HG03097 (cell line): ENCODE measurements at regions not wholly inside any gene's neighbourhood (a gene's known extent, or its start where the extent isn't known, plus 50 kb on each side); places are given as distances from the start of the nearest gene placed in this dataset.
"Not testable (repeated sequence)": the region's sequence is repeated elsewhere in the genome, so short reads cannot be mapped to it uniquely, and the experiment has no call there.

ENCODE experiments used
- ATAC-seq: cut with Tn5 transposase; IDR thresholded peaks from one replicate; pipeline ENCODE4 v1.9.1; 2021; ENCODE audit not compliant: unreplicated experiment, low FRiP score

DNA sequence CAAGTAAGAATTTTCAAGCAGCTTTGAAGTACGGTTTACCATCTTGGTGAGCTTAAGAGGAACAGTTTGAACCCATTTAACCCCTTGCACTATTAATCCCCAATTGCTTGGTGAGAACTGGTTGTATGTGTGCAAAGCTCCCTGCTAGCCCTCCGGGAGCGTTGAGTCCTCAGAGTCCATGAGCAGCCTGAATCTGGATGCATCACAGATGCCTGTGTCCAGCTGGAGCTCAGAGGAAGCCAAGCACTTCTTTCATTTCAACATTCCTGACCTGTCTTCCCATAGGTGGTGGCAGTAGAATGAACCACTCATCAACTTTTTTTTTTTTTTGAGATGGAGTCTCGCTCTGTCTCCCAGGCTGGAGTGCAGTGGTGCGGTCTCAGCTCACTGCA, 199.9 kb upstream of the IRF2BP2 start:
- ATAC-seq: not testable (repeated sequence)

DNA sequence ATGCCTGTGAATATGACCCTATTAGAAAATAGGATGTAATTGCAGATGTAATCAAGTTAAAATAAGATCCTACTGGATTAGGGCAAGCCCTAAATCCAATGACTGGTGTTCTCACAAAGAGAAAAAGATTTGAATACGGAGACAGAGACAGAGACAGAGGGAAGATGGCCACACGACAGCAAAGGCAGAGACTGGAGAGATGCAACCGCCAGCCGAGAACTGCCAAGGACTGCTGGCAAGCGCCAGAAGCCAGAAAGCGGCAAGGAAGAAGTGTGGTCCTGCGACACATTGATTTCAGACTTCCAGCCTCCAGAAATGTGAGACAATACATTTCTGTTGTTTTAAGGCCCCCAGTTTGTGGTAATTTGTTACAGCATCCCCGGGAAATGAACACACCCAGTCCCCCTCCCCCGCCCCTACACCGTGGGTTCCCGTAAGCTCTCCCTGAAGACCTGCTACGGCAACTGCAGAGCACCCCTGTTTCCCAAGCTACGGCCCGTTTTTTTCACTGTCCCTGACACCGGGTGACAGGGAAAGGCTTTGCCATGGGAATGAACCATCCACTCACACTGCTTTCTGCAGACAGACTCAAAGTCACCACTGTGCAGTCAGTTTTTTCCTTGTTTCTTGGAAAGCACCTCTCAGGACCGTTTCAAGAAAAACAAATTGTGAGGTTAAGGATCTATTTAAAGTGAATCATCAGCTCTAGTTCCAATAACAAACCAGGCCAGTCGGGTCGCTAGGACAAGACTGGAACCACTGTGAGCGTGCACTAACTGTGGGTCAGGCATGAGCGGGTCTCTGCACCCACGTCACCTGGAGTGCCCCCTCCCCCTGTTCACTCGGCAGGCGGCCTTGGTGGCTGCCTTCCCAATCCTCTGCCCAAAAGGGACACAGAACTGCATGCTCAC, 199.2 kb upstream of the IRF2BP2 start:
- ATAC-seq: not testable (repeated sequence)

DNA sequence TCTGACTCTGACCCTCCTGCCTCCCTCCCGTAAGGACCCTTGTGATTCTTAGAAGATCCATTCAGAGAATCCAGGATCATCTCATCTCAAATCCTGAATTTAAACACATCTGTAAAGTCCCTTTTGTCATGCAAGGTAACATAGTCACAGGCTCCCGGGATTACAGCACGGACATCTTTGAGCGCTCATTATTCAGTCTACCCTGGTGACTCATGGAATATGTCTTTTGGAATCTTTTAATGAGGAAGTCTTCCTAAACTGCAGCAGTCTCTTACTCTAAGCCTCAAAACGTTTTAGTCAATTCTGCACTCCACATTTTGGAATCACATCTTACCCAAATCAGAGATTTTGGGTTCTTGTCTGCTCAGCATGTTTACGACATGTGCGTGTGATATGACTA, 198.5 kb upstream of the IRF2BP2 start:
- not testable (repeated sequence) for ATAC-seq

DNA sequence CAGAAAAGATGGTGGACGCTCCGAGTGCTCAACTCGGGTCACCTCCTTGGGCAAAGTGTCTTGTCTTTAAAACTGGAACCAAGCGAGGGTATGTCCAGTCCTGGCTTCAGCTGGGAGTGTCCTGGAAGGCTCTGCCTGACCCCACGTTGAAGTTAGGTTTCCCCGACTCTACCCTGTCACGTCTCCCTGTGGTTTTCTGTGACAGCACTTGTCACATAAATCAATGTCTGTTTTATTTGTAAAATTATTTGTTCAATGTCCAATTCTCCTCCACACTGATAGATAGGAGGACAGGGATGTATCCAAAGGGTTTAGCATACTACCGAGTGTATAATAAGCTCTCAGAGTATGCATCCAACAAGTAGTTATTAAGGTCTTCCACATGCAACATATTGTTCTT, 197.7 kb upstream of the IRF2BP2 start:
- not testable (repeated sequence) for ATAC-seq

DNA sequence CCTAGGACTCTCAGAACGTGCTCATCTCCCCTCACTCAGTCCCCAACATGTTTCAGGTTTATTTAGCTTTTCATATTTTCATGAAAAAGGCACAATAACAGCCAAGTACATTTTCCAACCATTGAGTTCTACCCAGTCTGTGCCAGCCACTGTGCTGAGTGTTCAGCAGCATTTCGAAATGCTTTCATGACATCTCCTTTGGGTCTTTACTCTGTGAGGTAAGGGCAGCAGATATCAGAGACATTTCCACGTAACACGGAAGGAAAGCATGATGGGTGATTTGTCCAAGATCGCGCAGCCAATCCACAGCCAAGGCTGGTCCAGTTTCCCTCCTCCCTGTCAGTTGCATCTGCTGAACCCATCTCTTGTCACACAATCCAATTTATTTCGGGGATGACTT, 192.6 kb upstream of the IRF2BP2 start:
- not testable (repeated sequence) for ATAC-seq

DNA sequence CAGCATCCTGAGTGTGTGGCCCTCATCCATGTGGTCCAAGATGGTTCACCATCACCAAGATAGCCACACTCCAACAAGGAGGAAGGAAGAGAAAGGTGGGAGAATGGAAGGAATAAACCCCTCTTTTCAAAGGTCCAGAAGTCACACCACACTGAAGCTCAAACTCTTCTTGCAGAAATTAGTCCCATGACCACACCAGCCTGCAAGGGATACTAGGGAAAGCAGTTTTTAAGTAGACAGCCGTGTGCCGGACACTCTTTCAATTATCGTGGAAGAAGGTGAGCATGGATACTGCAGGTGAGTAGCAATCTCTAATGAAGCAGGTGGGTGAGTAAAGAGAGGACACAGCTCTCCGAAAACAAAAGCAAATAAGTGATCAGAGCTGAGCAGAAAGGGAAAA, 191.7 kb upstream of the IRF2BP2 start:
- ATAC-seq: not testable (repeated sequence)

DNA sequence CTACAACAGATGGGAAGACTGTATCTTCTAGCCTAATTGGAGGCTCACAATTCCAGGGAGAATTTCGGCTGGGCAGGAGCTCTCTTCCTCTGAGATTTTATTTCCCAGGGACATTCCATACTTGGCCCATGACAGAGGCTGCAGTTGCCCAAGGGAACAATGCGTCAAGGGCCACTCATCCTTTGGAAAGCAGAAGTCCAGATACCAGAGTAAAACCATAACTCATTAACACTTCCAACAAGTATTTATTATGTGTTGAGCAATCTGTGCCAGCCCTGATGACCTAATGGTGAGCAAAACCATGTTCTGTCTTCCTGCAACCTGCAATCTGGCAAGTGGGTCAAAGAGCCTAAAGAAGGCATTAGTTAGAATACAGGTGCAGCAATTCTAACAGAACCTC, 191.2 kb upstream of the IRF2BP2 start:
- ATAC-seq: not testable (repeated sequence)

DNA sequence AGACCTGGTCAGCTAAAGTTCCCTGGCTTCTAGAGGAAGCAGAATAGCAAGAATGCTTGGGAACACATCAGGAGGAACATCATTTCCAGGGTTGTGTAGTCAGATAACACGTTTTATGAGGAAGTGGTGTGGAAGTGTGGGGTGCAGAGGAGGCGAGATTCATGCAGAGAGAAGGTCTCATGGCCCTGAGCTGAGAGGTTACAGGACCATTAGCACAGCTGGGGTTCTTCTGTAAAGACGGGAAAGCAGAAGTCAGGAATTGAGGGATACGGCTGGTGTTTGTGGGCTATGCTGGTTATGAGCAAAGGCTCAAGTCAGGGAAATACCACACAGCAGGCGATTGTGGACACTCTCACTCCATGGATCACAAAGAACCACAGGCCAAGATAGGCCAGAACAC, 190.6 kb upstream of the IRF2BP2 start:
- not testable (repeated sequence) for ATAC-seq

- not testable (repeated sequence) for ATAC-seq
Measured at GRCh38 chr1:234799021-234799689, 189.2 kb upstream of the IRF2BP2 start.

- not testable (repeated sequence) for ATAC-seq
Measured at GRCh38 chr1:234797216-234797615, 187.2 kb upstream of the IRF2BP2 start.

GRCh38 chr1:234796438-234796792, 186.4 kb upstream of the IRF2BP2 start:
- ATAC-seq: not testable (repeated sequence)

- not testable (repeated sequence) for ATAC-seq
Measured at GRCh38 chr1:234795711-234796437, 185.9 kb upstream of the IRF2BP2 start.

DNA sequence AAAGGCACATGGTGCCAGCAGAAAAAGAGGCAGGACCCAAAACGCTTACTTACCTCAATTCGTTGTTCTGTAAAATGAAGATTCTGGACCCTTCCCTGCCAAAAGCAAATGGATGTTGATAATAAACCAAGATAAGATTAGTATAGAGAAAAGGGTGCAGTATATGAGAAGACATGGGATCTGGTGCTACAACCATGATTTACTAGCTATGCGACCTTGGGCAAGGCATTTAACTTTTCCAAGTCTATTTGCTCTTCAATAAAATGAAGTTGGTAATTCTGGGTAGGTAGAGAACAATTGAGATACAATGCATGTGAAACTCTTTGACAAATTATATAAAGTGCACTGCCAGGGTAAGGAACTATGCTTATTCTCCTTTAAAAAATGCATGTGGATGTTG, 185.0 kb upstream of the IRF2BP2 start:
- ATAC-seq: not testable (repeated sequence)

DNA sequence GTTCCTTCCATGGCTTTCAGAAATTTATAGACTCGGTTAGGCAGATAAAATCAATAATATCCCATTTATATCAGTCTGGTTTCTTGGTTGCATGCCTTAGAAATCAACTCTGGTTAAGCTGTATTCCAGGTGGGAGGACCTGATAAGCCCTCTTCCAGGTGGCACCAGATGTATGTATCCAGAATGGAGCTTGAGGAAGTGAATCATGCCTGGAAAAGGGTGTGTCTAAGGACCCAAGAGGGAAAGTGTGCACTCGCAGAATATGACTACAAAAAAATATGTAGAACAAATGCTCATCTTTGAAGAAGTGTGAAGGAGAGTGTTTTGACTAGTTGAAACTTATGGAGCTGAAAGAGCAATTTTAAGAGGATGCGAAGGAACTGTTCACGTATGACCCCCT, 184.5 kb upstream of the IRF2BP2 start:
- ATAC-seq: not testable (repeated sequence)

GRCh38 chr1:234793924-234794323, 183.9 kb upstream of the IRF2BP2 start:
- ATAC-seq: not testable (repeated sequence)

DNA sequence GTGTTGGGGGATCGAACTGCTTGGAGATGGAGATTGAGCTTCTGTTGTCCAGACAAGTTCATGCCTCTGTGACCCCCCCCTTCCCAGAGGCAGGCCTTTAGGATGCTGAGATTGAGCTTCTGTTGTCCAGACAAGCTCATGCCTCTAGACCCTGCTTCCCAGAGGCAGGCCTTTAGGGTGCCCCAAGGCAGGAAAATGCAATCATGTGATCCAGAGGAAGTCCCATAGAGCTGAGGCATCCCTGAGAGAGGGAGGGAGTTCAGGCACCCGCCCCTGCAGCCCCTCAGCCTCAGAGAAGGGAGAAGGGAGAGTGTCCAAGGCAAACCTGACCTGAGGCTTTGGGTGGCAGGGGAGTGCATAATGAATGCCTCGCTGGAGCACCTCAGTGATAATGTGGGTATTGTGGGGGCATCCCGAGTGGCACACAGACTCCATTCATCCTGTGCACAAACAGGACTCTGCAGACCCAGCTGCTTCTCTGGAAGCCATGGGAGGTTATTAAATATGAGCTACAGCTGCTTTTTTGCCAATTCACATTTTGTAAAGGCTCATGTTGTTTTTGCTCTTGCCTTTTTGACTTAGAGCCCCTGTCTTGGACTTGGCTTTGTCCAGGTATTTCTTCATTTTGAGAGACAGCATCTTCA, 182.4 kb upstream of the IRF2BP2 start:
- ATAC-seq: not testable (repeated sequence)

- not testable (repeated sequence) for ATAC-seq
Measured at GRCh38 chr1:234791615-234792014, 181.6 kb upstream of the IRF2BP2 start.

GRCh38 chr1:234790333-234790732, 180.4 kb upstream of the IRF2BP2 start:
- ATAC-seq: not testable (repeated sequence)

GRCh38 chr1:234787011-234787584, 177.1 kb upstream of the IRF2BP2 start:
- not testable (repeated sequence) for ATAC-seq

DNA sequence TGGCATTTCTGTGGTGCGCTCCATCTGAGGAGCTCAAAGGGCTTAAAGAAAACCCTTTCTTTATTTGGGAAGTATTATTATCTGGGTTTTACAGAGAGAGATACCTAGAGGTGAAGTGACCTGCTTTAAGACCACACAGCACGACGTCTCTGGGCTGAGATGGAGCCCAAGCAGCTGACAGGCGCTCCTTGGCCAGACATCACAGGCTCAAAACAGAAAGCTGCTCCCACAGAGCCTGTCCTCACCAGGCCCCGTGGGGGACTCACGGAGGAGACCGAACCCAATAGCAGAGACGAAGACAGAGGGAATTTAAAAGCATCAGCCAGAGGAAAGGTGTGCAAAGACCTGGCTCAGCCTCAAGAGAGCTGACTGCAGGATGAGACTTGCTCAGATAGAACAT, 175.9 kb upstream of the IRF2BP2 start:
- ATAC-seq: not testable (repeated sequence)
